GM21360 (cell line): ENCODE measurements at regions not wholly inside any gene's neighbourhood (a gene's known extent, or its start where the extent isn't known, plus 50 kb on each side); places are given as distances from the start of the nearest gene placed in this dataset.

Experiments
- ATAC-seq: cut with Tn5 transposase; IDR thresholded peaks from one replicate; pipeline ENCODE4 v1.9.1; 2021; ENCODE audit warnings: mild to moderate bottlenecking, moderate library complexity; ENCODE audit not compliant: unreplicated experiment

- no peak for ATAC-seq
Measured at GRCh38 chr9:78595200-78595945, 298.4 kb downstream of the PSAT1 start.

- ATAC-seq: no peak
Measured at GRCh38 chr9:78596346-78596745, 299.4 kb downstream of the PSAT1 start.

- no peak for ATAC-seq
Measured at GRCh38 chr9:78598120-78598519, 301.2 kb downstream of the PSAT1 start.

GRCh38 chr9:78599926-78600325 lies 303.0 kb downstream of the PSAT1 start:
- ATAC-seq: no peak

GRCh38 chr9:78601957-78602565 lies 305.1 kb downstream of the PSAT1 start:
- ATAC-seq: peak; percentile 57

GRCh38 chr9:78605041-78606000 lies 308.4 kb downstream of the PSAT1 start:
- no peak for ATAC-seq

- ATAC-seq: no peak
Measured at GRCh38 chr9:78606001-78606379, 309.1 kb downstream of the PSAT1 start.

GRCh38 chr9:78607853-78608252 lies 310.9 kb downstream of the PSAT1 start:
- ATAC-seq: no peak

- no peak for ATAC-seq
Measured at GRCh38 chr9:78609450-78609849, 312.5 kb downstream of the PSAT1 start.

GRCh38 chr9:78612091-78612490 lies 315.2 kb downstream of the PSAT1 start:
- no peak for ATAC-seq

- ATAC-seq: no peak
Measured at GRCh38 chr9:78613006-78613405, 316.1 kb downstream of the PSAT1 start.

GRCh38 chr9:78614892-78615291 lies 318.0 kb downstream of the PSAT1 start:
- ATAC-seq: no peak

- no peak for ATAC-seq
Measured at GRCh38 chr9:78615372-78615771, 318.4 kb downstream of the PSAT1 start.

- no peak for ATAC-seq
Measured at GRCh38 chr9:78618735-78619134, 321.8 kb downstream of the PSAT1 start.

GRCh38 chr9:78620303-78620702 lies 323.4 kb downstream of the PSAT1 start:
- no peak for ATAC-seq

GRCh38 chr9:78620764-78621163 lies 323.8 kb downstream of the PSAT1 start:
- ATAC-seq: no peak

- no peak for ATAC-seq
Measured at GRCh38 chr9:78622126-78622525, 325.2 kb downstream of the PSAT1 start.

- no peak for ATAC-seq
Measured at GRCh38 chr9:78626971-78627370, 330.0 kb downstream of the PSAT1 start.

GRCh38 chr9:78630966-78631365 lies 334.0 kb downstream of the PSAT1 start:
- no peak for ATAC-seq

- no peak for ATAC-seq
Measured at GRCh38 chr9:78640728-78641127, 343.8 kb downstream of the PSAT1 start.

- ATAC-seq: no peak
Measured at GRCh38 chr9:78644359-78644758, 347.4 kb downstream of the PSAT1 start.

- ATAC-seq: no peak
Measured at GRCh38 chr9:78654324-78654723, 357.4 kb downstream of the PSAT1 start.
